Transverse colon (tissue), 3 donors: ENCODE measurements at regions not wholly inside any gene's neighbourhood (a gene's known extent, or its start where the extent isn't known, plus 50 kb on each side); places are given as distances from the start of the nearest gene placed in this dataset.

Experiments
- CTCF ChIP-seq, 5 experiments: fragments of 200-600 bp in 3 of 5; fragments of 450-650 bp in 2 of 5; sonication (generic) in 3 of 5; IDR thresholded peaks; 1 replicate in 2 of 5; 2 replicates in 3 of 5; pipeline ENCODE4 v1.5.1; 2016 to 2017; ENCODE audit warnings: antibody characterized with exemption in 5 of 5, inconsistent platforms in 3 of 5, mild to moderate bottlenecking in 2 of 5, moderate library complexity in 1 of 5
- POLR2A ChIP-seq: fragments of 450-650 bp; IDR thresholded peaks from one replicate; pipeline ENCODE4 v1.6.1; 2016; ENCODE audit warnings: antibody characterized with exemption, mild to moderate bottlenecking, moderate library complexity

- no peak for TF ChIP-seq POLR2A
- TF ChIP-seq CTCF (IDR thresholded peaks at IDR 0.05), result no peak
Observed at GRCh38 chr5:116769470-116769869, 194.8 kb upstream of the SEMA6A start.
